Breast epithelium (tissue), 3 donors: ENCODE measurements at regions not wholly inside any gene's neighbourhood (a gene's known extent, or its start where the extent isn't known, plus 50 kb on each side); places are given as distances from the start of the nearest gene placed in this dataset.

ENCODE experiments used
- CTCF ChIP-seq, 3 donors: fragments of 450-650 bp; IDR thresholded peaks; one replicate each; pipeline ENCODE4 v1.5.1; 2016 to 2017; ENCODE audit warnings: antibody characterized with exemption in 3 of 3, mild to moderate bottlenecking in 3 of 3, moderate library complexity in 3 of 3
- POLR2AphosphoS5 ChIP-seq, 3 donors: sonication (generic); formaldehyde crosslinking; IDR thresholded peaks; one replicate each; pipeline ENCODE4 v1.6.1; 2017; ENCODE audit warnings: antibody characterized with exemption in 3 of 3

GRCh38 chr12:91920741-91921140 is 224.9 kb downstream of the BTG1 start:
- TF ChIP-seq POLR2AphosphoS5 (IDR thresholded peaks at IDR 0.05) = no peak
- no peak for TF ChIP-seq CTCF (IDR thresholded peaks at IDR 0.05)
